ENCODE measurements at regions not wholly inside any gene's neighbourhood (a gene's known extent, or its start where the extent isn't known, plus 50 kb on each side); places are given as distances from the start of the nearest gene placed in this dataset.

- no peaks in the 10 kb centered on the region for H3K36me3 ChIP-seq (replicated peaks)
- peak; percentile 92 for DNase-seq
- H3K4me3 ChIP-seq (ENCODE audit: low read depth, low read length): no peak overlapping the region
- peak overlapping the region; percentile 73 for H3K27ac ChIP-seq
- no peak for TF ChIP-seq CTCF (IDR thresholded peaks at IDR 0.05; ENCODE audit: low read depth, low read length, missing control alignments)
- no peaks in the 10 kb centered on the region for H3K27me3 ChIP-seq (replicated peaks)
- in situ Hi-C loops (cut with HindIII; ENCODE audit: low pct_ligation_motif_present, low sequenced_read_pairs): no loop called here
These were observed 275.3 kb upstream of the CDH6 start for GRCh38 chr5:30918171-30918570.

DNA sequence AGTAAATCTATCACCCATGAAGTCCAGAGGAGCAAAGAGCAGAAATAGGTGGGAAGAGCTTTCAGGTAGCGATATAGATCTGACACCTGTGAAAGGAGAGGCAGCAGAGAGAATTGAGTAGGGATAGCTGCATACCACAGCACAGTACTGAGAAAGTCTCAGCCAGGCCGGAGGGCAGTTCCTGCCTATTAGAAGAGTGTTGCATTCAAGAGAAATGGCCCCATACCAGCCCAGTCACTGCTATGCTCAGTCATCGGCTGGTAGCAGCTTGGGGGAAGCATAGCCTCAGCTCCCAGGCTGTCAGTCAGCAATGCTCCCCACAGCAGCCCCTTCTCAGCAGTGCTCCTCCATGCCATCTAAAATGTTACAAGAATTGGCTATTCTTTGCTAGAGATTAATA lies 285.1 kb upstream of the CDH6 start:
- in situ Hi-C loops (cut with HindIII; ENCODE audit: low pct_ligation_motif_present, low sequenced_read_pairs): no loop called here
- TF ChIP-seq CTCF (IDR thresholded peaks at IDR 0.05; ENCODE audit: low read depth, low read length, missing control alignments): no peak
- no peak for DNase-seq
- Histone ChIP-seq H3K36me3 (replicated peaks) (no peaks in the 10 kb centered on the region), H3K27me3 (replicated peaks) (no peaks in the 10 kb centered on the region), H3K4me3 (ENCODE audit: low read depth, low read length) (no peak overlapping the region), H3K27ac (no peak overlapping the region)

GRCh38 chr5:30900367-30900766 lies 293.1 kb upstream of the CDH6 start:
- DNase-seq: no peak
- H3K27me3 ChIP-seq (replicated peaks): no peaks in the 10 kb centered on the region
- H3K36me3 ChIP-seq (replicated peaks): no peaks in the 10 kb centered on the region
- no peak overlapping the region for H3K4me3 ChIP-seq (ENCODE audit: low read depth, low read length)
- in situ Hi-C loops (cut with HindIII; ENCODE audit: low pct_ligation_motif_present, low sequenced_read_pairs): no loop called here
- no peak overlapping the region for H3K27ac ChIP-seq
- TF ChIP-seq CTCF (IDR thresholded peaks at IDR 0.05; ENCODE audit: low read depth, low read length, missing control alignments): no peak

DNA sequence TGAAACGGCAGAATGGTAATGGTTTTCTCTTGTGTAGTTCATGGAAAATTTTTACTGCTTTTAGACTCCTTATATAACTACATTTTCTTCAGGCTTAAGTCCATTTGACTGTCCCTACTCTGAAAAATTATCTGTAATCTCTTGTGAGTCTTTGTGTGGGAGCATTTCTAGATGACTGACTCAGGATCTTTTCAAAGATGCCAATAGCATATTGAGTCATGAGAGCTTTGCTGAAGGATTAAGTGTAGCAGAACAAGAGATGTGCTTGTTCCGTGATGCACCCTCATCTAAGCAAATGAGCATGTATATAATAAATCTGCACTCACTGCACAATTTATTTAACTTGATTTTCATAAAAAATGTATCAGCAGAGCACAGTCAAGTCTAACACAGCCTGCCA lies 298.7 kb upstream of the CDH6 start:
- no peaks in the 10 kb centered on the region for H3K36me3 ChIP-seq (replicated peaks)
- no peak for TF ChIP-seq CTCF (IDR thresholded peaks at IDR 0.05; ENCODE audit: low read depth, low read length, missing control alignments)
- no peak overlapping the region for H3K4me3 ChIP-seq (ENCODE audit: low read depth, low read length)
- H3K27me3 ChIP-seq (replicated peaks): no peaks in the 10 kb centered on the region
- in situ Hi-C loops (cut with HindIII; ENCODE audit: low pct_ligation_motif_present, low sequenced_read_pairs): no loop called here
- no peak overlapping the region for H3K27ac ChIP-seq
- DNase-seq: peak; percentile 32

GRCh38 chr5:30891660-30892059 lies 301.8 kb upstream of the CDH6 start:
- TF ChIP-seq CTCF (IDR thresholded peaks at IDR 0.05; ENCODE audit: low read depth, low read length, missing control alignments): no peak

DNA sequence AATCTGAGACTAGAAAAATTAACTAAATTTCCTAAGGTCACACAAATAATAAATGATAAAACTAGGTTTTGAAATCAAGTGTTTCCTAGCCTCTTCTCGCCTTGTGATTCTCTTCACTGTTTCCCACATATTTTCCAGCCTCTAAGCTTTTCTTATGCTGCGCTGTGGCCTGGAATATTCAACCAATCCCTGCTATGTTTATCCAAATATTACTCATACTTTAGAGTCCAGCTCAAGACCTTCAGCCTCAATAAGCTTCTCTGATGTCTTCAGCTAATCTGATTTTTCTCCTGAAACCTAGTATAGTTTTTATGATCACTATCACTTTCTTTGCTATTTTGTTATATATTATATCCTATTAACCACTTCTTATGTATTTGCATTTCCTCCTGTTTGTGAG lies 303.1 kb upstream of the CDH6 start:
- H3K36me3 ChIP-seq (replicated peaks): no peaks in the 10 kb centered on the region
- H3K27me3 ChIP-seq (replicated peaks): no peaks in the 10 kb centered on the region
- no peak for TF ChIP-seq CTCF (IDR thresholded peaks at IDR 0.05; ENCODE audit: low read depth, low read length, missing control alignments)
- peak; percentile 24 for DNase-seq
- in situ Hi-C loops (cut with HindIII; ENCODE audit: low pct_ligation_motif_present, low sequenced_read_pairs): no loop called here
- no peak overlapping the region for H3K4me3 ChIP-seq (ENCODE audit: low read depth, low read length)
- H3K27ac ChIP-seq: no peak overlapping the region

More at GRCh38 chr5:30891660-30892059, 301.8 kb upstream of the CDH6 start:
- H3K27ac ChIP-seq: no peak overlapping the region
- no peaks in the 10 kb centered on the region for H3K36me3 ChIP-seq (replicated peaks)
- H3K4me3 ChIP-seq (ENCODE audit: low read depth, low read length): no peak overlapping the region
- H3K27me3 ChIP-seq (replicated peaks): no peaks in the 10 kb centered on the region
- in situ Hi-C loops (cut with HindIII; ENCODE audit: low pct_ligation_motif_present, low sequenced_read_pairs): no loop called here
- DNase-seq: no peak

All from brain microvascular endothelial cell (primary cell).